ENCODE measurements at regions not wholly inside any gene's neighbourhood (a gene's known extent, or its start where the extent isn't known, plus 50 kb on each side); places are given as distances from the start of the nearest gene placed in this dataset.

DNA sequence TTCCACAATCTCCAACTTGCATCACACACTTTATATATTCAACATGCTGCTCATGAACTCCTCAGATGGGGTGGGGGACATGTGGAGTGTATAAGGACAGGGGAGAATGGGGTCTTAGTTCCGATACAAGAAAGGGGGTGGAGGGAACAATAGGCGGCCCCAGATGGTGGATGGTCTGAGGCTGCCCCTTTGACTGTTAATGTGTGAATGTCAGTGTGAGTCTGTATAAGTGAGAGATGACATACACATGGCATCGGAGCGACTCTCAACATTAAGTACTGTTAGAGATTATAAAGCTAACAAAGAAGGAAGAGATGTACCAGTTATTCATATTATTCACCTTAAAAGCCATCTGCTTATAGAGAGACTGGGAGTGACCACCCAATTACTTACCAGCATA, 193.1 kb downstream of the AXIN2 start:
- no peaks in the 10 kb centered on the region for H3K9me3 Mint-ChIP-seq
- H3K36me3 Mint-ChIP-seq (ENCODE audit: insufficient read depth): no peaks in the 10 kb centered on the region
- no peak for ATAC-seq (replicated peaks; ENCODE audit: extremely low read depth, poor library complexity, severe bottlenecking)
- peaks cover 18% of the 10 kb centered on the region for H3K27me3 Mint-ChIP-seq
- H3K27ac Mint-ChIP-seq (ENCODE audit: low read depth): no peak overlapping the region
- DNase-seq (ENCODE audit: low spot score in 2 of 2): no peak
- no peak overlapping the region for H3K4me3 Mint-ChIP-seq
- H3K4me1 Mint-ChIP-seq: peaks cover 14% of the 10 kb centered on the region

DNA sequence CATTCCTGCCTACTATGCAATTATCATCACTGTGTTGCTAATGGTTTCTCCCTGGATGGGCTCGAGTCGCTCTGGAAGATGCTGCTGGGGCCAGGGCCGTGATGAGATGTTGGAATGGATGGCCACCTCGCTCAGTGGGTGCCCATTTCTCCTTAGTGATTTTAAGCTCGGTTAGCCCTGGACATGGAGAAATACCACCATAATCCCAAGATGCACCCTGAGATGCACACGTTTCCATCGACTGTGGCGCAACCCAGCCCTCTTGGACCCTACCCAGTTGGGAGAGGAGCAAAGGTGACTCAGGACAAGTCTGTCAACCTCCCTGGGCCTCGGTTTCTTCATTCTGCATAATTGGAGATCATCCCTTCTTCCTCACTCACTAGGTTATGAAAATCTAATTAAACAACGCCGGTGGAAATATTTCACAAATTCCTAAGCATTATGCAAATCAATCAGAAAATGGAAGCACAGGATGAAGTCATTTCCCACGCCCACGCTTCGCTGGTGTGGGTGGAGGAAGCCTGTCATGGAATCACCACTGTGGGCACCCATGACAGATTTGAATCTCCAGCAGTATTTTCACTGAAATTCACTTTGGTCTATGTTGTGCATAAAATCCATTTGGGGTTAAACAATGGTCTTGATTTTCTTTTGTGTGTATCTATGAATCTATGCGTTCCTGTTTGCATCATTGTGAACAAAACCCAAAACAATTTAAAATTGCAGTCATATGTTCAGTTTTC, 195.2 kb downstream of the AXIN2 start:
- Mint-ChIP-seq H3K9me3 (no peaks in the 10 kb centered on the region), H3K27ac (ENCODE audit: low read depth) (no peak overlapping the region), H3K4me3 (no peak overlapping the region), H3K4me1 (peaks cover 10% of the 10 kb centered on the region), H3K36me3 (ENCODE audit: insufficient read depth) (no peaks in the 10 kb centered on the region), H3K27me3 (peaks cover 12% of the 10 kb centered on the region)
- no peak for ATAC-seq (replicated peaks; ENCODE audit: extremely low read depth, poor library complexity, severe bottlenecking)
- DNase-seq (ENCODE audit: low spot score in 2 of 2): no peak

DNA sequence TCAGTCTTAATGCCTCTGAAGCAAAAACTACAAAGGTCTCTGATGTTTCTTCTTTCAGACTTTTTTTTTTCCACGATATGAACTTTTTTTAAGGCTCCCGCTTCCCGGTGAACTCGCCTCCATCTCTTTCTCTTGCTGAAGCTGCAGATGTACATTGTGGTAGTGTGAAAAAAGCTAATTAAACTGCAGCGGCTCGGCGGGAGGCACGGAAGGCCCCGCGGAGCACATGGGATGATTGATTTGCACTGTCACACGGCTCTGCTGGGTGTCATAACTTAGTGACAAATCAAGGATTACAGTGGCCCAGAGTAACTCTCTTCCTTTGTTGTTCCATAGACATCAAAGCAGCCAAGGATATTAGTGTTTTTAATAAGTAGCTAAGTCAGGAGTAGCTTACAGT, 196.3 kb downstream of the AXIN2 start:
- no peak for DNase-seq (ENCODE audit: low spot score in 2 of 2)
- ATAC-seq (replicated peaks; ENCODE audit: extremely low read depth, poor library complexity, severe bottlenecking): no peak
- Mint-ChIP-seq H3K27me3 (peaks cover 8% of the 10 kb centered on the region), H3K4me3 (no peak overlapping the region), H3K9me3 (no peaks in the 10 kb centered on the region), H3K27ac (ENCODE audit: low read depth) (no peak overlapping the region), H3K36me3 (ENCODE audit: insufficient read depth) (no peaks in the 10 kb centered on the region), H3K4me1 (no peaks in the 10 kb centered on the region)

DNA sequence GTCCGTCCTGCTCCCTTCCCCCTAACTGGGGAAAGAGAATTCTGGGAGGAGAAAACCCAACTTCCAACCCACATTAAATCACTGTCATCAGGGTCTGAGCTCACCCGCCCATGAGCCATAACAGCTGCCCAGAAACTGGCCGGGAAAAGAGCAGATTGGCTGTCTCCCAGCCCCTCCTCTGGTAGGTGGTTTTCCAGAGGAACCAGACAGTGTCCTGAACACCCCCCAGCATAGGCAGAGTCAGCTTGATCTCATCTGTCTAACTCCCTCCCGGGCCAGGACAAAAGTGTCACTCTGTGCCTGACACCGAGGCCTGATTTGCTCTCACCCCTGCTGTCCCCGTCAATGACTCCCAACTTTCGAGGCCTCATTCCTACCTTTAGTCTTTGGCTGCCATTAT, 197.0 kb downstream of the AXIN2 start:
- H3K27me3 Mint-ChIP-seq: peaks cover 14% of the 10 kb centered on the region
- H3K4me3 Mint-ChIP-seq: no peak overlapping the region
- no peak overlapping the region for H3K27ac Mint-ChIP-seq (ENCODE audit: low read depth)
- H3K9me3 Mint-ChIP-seq: no peaks in the 10 kb centered on the region
- no peaks in the 10 kb centered on the region for H3K36me3 Mint-ChIP-seq (ENCODE audit: insufficient read depth)
- no peaks in the 10 kb centered on the region for H3K4me1 Mint-ChIP-seq
- ATAC-seq (replicated peaks; ENCODE audit: extremely low read depth, poor library complexity, severe bottlenecking) (no peak), DNase-seq (ENCODE audit: low spot score in 2 of 2) (no peak)

DNA sequence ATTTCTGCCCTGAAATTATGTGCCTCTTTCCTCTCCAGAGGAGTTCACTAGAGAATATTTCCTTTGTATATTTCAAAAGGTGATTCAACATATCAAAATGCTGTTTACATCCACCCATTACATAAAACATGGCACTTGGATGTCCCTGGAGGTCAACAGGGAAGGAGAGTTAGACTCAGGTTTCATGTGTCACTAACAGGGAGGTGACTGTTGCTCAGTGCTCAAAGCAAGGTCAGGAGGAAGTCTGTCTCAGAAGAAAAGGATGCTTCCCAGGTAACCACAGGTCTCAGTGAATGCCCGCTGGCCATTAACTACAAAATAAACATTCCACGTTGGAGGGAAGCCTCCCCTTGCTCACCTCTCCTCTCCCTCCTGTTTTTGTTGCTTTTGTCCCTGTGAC, 198.6 kb downstream of the AXIN2 start:
- Mint-ChIP-seq H3K36me3 (ENCODE audit: insufficient read depth) (no peaks in the 10 kb centered on the region), H3K4me3 (no peak overlapping the region), H3K27me3 (peaks cover 26% of the 10 kb centered on the region), H3K27ac (ENCODE audit: low read depth) (no peak overlapping the region), H3K9me3 (no peaks in the 10 kb centered on the region), H3K4me1 (no peaks in the 10 kb centered on the region)
- DNase-seq (ENCODE audit: low spot score in 2 of 2) (no peak), ATAC-seq (replicated peaks; ENCODE audit: extremely low read depth, poor library complexity, severe bottlenecking) (no peak)

DNA sequence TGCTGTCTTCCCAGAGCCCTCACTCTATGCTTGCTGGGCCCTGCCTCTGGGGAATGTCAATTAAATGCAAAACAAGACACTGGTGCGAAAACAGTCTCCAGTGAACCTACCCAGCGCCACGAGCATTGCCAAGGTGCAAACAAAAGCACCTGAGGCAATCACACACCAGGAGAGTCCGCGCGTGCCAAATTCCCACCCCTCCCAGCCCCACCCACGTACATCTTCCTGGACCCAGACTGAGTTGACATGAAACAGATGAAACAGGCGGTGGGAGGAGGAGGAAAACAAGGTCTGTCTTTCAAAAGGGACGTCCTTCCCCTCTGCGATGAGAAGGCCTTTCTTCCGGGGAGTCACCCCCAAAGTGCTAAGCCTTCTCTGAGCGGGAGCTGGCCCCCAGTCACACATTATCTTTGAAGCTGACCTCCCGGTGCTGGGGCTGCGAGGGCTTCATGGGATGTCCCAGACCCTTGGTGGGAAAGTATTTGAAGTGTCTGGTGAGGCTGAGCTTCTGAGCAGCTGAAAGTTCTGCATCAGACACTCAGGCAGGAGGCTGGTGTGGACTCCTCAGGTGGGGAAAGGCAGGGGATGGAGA, 200.4 kb downstream of the AXIN2 start:
- Mint-ChIP-seq H3K4me3 (no peak overlapping the region), H3K4me1 (no peaks in the 10 kb centered on the region), H3K36me3 (ENCODE audit: insufficient read depth) (no peaks in the 10 kb centered on the region), H3K9me3 (no peaks in the 10 kb centered on the region), H3K27me3 (peaks cover 26% of the 10 kb centered on the region), H3K27ac (ENCODE audit: low read depth) (no peak overlapping the region)
- ATAC-seq (replicated peaks; ENCODE audit: extremely low read depth, poor library complexity, severe bottlenecking) (no peak), DNase-seq (ENCODE audit: low spot score in 2 of 2) (no peak)

DNA sequence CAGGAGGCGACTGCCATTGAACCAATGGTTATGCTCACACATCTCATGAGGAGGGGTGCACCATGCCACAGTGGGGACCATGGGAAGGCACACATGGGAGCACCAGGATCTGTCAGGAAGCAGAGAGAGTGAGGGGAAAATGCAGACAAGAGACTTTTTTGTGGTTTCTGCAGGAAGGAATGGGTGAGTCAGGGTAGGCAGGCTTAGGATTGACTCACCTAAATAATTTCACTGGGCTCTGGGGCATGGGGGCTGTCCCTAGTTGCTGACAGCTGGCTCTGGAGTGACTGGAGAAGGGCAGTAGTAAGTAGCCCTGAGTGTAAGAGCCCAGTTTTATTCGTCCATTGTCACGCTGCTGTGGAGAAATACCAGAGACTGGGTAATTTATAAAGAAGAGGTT, 202.4 kb downstream of the AXIN2 start:
- DNase-seq (ENCODE audit: low spot score in 2 of 2) (no peak), ATAC-seq (replicated peaks; ENCODE audit: extremely low read depth, poor library complexity, severe bottlenecking) (no peak)
- Mint-ChIP-seq H3K4me3 (no peak overlapping the region), H3K27ac (ENCODE audit: low read depth) (no peak overlapping the region), H3K9me3 (no peaks in the 10 kb centered on the region), H3K36me3 (ENCODE audit: insufficient read depth) (no peaks in the 10 kb centered on the region), H3K4me1 (no peaks in the 10 kb centered on the region), H3K27me3 (peaks cover 40% of the 10 kb centered on the region)

DNA sequence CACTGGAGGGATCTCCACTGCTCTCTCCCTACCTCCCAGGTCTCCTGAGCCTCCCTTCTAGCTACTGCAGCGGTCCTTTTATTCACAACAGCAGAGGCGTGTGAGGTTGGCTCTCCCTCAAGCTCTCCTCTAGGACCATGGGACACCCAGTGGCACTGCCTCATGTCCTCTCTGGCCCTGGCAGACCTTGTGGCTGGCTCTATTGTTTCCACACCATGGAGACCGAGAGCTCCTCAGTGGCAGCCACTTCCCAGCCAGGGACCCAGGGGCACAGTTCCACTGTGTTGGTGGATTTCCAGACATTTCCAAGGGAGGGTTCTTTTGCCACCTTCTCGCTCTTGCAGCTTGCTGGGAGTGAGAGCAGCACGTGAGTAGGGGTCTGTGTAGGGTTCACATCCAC, 204.9 kb downstream of the AXIN2 start:
- no peaks in the 10 kb centered on the region for H3K9me3 Mint-ChIP-seq
- H3K4me1 Mint-ChIP-seq: no peaks in the 10 kb centered on the region
- peaks cover 40% of the 10 kb centered on the region for H3K27me3 Mint-ChIP-seq
- H3K27ac Mint-ChIP-seq (ENCODE audit: low read depth): no peak overlapping the region
- H3K36me3 Mint-ChIP-seq (ENCODE audit: insufficient read depth): no peaks in the 10 kb centered on the region
- H3K4me3 Mint-ChIP-seq: no peak overlapping the region
- ATAC-seq (replicated peaks; ENCODE audit: extremely low read depth, poor library complexity, severe bottlenecking) (no peak), DNase-seq (ENCODE audit: low spot score in 2 of 2) (no peak)

DNA sequence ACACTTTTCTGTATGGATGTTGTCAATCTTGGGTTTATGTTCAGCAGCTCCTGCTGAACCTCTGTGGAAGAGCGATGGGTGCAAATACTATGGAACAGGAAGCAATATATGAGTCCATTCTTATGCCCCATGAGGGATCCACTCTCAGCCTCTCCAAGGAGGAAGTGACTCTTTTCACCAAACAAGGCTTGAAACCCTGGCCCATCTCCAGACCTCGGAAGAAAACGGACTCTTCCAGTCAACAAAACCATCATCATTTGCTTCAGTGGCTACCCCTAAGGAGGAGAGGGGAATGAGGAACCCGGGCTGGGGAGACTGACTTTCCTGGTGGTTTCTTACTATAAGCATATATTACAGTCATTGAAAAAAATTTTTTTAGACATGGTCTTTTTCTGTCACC, 206.2 kb downstream of the AXIN2 start:
- no peaks in the 10 kb centered on the region for H3K4me1 Mint-ChIP-seq
- no peak for ATAC-seq (replicated peaks; ENCODE audit: extremely low read depth, poor library complexity, severe bottlenecking)
- H3K9me3 Mint-ChIP-seq: no peaks in the 10 kb centered on the region
- H3K36me3 Mint-ChIP-seq (ENCODE audit: insufficient read depth): no peaks in the 10 kb centered on the region
- DNase-seq (ENCODE audit: low spot score in 2 of 2): no peak
- no peak overlapping the region for H3K27ac Mint-ChIP-seq (ENCODE audit: low read depth)
- peaks cover 47% of the 10 kb centered on the region for H3K27me3 Mint-ChIP-seq
- no peak overlapping the region for H3K4me3 Mint-ChIP-seq

DNA sequence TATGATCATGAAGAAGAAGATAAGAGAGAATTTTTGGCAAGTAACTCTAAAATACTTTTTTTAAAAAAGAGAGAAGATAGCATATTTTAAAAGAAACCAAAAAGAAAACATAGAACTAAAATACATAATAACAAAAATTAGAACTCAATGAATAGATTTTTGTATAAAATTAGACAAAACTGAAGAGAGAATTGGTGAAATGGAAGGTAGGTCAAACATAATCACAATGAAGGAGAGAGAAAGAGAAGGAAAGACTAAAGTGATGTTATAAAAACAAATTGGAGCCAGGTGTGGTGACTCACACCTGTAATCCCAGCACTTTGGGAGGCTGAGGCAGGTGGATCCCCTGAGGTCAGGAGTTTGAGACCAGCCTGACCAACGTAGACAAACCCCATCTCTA, 211.5 kb downstream of the AXIN2 start:
- Mint-ChIP-seq H3K4me1 (no peaks in the 10 kb centered on the region), H3K4me3 (no peak overlapping the region), H3K27me3 (peaks cover 66% of the 10 kb centered on the region), H3K36me3 (ENCODE audit: insufficient read depth) (no peaks in the 10 kb centered on the region), H3K27ac (ENCODE audit: low read depth) (no peak overlapping the region), H3K9me3 (no peaks in the 10 kb centered on the region)
- ATAC-seq (replicated peaks; ENCODE audit: extremely low read depth, poor library complexity, severe bottlenecking): no peak
- DNase-seq (ENCODE audit: low spot score in 2 of 2): no peak

DNA sequence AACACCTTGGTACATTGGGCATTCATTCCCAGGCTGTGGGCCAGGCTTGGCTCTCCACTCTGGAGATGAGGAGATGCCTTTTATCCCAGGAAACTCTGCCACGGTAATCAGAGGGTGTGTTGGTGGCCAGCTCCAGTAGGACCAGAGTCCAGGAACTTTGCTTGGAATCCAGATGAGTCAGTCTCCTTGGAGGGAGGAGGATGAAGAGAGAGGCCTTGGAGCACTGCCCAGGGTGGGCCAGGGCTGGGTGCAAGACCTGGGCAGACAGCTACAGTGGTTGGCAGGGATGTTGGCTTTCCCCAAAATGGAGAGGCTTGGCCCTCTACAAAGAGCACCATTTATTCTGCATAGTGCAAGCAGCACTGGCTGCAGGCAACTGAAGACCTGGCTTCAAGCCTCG, 209.0 kb downstream of the RGS9 start:
- H3K36me3 Mint-ChIP-seq (ENCODE audit: insufficient read depth): no peaks in the 10 kb centered on the region
- no peaks in the 10 kb centered on the region for H3K4me1 Mint-ChIP-seq
- no peak overlapping the region for H3K4me3 Mint-ChIP-seq
- H3K27me3 Mint-ChIP-seq: peaks cover 74% of the 10 kb centered on the region
- ATAC-seq (replicated peaks; ENCODE audit: extremely low read depth, poor library complexity, severe bottlenecking) (no peak), DNase-seq (ENCODE audit: low spot score in 2 of 2) (no peak)
- H3K27ac Mint-ChIP-seq (ENCODE audit: low read depth): no peak overlapping the region
- H3K9me3 Mint-ChIP-seq: no peaks in the 10 kb centered on the region

DNA sequence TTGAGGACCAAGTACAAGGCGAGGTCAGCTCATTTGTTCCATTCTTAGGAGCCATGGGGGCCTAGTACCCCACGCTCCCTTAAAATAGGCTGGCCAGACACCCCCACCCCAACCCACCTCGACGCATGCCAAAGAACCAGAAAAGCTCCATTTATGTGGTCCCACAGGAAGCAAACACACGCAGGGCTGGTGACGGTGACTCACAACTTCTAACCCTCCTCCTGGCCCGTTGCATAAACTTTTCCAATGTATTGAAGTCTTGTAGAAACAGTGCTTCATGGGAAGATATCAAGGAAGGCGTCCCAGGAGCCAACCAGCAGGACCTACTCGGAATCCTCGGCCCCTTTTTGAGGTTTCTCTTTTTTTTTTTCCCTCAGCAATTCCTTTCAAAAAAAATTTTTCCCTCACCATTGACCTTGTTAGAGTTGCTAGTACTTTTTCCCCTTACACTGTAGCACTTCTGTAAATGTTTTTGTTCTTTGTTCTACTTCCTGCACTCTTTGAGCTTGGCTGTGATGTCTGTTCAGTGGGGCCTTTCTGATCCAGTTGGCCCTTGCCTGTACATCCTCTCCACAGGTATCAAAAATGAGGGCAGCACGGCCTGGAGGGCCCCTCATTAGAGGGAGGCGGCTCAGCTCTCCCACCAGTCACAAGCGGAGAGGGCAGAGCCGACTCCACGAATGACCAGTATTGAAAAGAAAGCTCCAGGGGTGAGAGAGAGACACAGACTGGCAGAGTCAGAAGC, 208.3 kb downstream of the RGS9 start:
- H3K4me1 Mint-ChIP-seq: no peaks in the 10 kb centered on the region
- no peak overlapping the region for H3K4me3 Mint-ChIP-seq
- DNase-seq (ENCODE audit: low spot score in 2 of 2) (no peak), ATAC-seq (replicated peaks; ENCODE audit: extremely low read depth, poor library complexity, severe bottlenecking) (no peak)
- no peaks in the 10 kb centered on the region for H3K36me3 Mint-ChIP-seq (ENCODE audit: insufficient read depth)
- H3K27ac Mint-ChIP-seq (ENCODE audit: low read depth): no peak overlapping the region
- no peaks in the 10 kb centered on the region for H3K9me3 Mint-ChIP-seq
- peaks cover 74% of the 10 kb centered on the region for H3K27me3 Mint-ChIP-seq

DNA sequence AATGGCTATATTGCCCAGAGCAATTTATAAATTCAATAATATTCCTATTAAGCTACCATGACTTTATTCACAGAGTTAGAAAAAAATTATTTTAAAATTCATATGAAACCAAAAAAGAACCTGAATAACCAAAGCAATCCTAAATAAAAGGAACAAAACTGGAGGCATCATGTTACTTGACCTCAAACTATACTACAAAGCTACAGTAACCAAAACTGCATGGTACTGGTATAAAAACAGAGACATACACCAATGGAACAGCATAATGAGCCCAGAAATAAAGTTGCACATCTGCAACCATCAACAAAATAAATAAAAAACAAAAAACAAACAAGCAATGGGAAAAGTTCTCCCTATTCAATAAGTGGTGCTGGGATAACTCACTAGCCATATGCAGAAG, 203.2 kb downstream of the RGS9 start:
- Mint-ChIP-seq H3K4me1 (no peaks in the 10 kb centered on the region), H3K36me3 (ENCODE audit: insufficient read depth) (peaks cover 3% of the 10 kb centered on the region), H3K27me3 (peaks cover 78% of the 10 kb centered on the region), H3K4me3 (no peak overlapping the region), H3K9me3 (peaks cover 11% of the 10 kb centered on the region), H3K27ac (ENCODE audit: low read depth) (no peak overlapping the region)
- ATAC-seq (replicated peaks; ENCODE audit: extremely low read depth, poor library complexity, severe bottlenecking) (no peak), DNase-seq (ENCODE audit: low spot score in 2 of 2) (no peak)

Data from central memory CD8-positive, alpha-beta T cell (primary cell).